HG02884 (cell line): ENCODE measurements at regions not wholly inside any gene's neighbourhood (a gene's known extent, or its start where the extent isn't known, plus 50 kb on each side); places are given as distances from the start of the nearest gene placed in this dataset.
"Not testable (repeated sequence)": the region's sequence is repeated elsewhere in the genome, so short reads cannot be mapped to it uniquely, and the experiment has no call there.

ENCODE experiments used
- ATAC-seq: cut with Tn5 transposase; IDR thresholded peaks from one replicate; pipeline ENCODE4 v1.9.1; 2021; ENCODE audit warnings: mild to moderate bottlenecking, moderate library complexity; ENCODE audit not compliant: unreplicated experiment

- no peak for ATAC-seq
These were observed 1172.3 kb upstream of the SORCS1 start for GRCh38 chr10:108336836-108337235.

GRCh38 chr10:108327706-108328105, 1163.2 kb upstream of the SORCS1 start:
- no peak for ATAC-seq

GRCh38 chr10:108323274-108323798, 1158.8 kb upstream of the SORCS1 start:
- no peak for ATAC-seq

GRCh38 chr10:108319434-108320222, 1155.1 kb upstream of the SORCS1 start:
- no peak for ATAC-seq

DNA sequence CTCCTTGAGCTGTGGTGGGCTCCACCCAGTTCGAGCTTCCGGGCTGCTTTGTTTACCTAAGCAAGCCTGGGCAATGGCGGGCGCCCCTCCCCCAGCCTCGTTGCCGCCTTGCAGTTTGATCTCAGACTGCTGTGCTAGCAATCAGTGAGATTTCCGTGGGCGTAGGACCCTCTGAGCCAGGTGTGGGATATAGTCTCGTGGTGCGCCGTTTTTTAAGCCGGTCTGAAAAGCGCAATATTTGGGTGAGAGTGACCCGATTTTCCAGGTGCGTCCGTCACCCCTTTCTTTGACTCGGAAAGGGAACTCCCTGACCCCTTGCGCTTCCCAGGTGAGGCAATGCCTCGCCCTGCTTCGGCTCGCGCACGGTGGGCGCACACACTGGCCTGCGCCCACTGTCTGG, 1151.1 kb upstream of the SORCS1 start:
- ATAC-seq: not testable (repeated sequence)

DNA sequence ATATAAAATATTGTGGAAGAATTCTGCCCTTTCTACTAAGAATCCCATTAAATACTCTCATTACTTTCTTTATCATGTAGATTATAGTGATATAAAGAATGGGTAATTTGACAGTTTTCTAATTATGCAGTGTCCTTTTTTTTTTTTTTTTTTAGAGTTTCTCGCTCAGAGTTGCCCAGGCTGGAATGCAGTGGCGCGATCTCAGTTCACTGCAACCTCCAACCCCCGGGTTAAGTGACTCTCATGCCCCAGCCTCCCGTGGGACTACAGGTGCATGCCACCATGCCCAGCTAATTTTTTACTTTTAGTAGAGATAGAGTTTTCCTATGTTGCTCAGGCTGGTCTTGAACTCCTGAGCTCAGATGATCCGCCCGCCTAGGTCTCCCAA, 1143.4 kb upstream of the SORCS1 start:
- ATAC-seq: no peak

DNA sequence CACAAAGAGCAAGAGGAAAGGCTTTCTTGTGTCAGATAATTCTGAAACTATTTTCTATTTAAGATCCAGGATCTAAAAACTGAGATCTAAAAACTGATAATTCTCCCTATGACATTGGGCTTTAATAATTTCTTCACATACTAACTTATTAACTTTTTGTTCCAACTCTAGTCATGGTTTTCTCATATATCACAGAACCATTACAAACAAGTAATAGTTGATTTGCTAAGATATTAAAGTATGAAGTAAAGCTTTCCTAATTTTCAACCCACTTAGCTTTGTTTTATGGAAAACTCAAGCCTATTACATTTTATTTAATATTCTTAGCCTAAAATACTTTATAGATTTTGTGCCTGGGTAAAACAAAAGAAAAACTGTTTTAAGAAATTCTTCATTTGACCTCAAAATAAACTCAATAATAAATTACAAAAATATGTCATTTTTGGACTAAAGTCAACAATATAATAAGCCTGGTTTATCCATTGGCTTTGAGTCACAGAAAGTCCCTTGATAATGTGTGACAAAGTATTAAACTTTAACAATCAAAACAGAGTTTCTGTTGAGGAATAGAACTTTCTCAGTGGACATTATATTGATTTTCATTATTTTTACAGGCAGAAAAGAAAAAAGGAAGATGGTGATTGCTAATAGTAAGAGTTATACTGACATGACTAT, 1142.9 kb upstream of the SORCS1 start:
- no peak for ATAC-seq

DNA sequence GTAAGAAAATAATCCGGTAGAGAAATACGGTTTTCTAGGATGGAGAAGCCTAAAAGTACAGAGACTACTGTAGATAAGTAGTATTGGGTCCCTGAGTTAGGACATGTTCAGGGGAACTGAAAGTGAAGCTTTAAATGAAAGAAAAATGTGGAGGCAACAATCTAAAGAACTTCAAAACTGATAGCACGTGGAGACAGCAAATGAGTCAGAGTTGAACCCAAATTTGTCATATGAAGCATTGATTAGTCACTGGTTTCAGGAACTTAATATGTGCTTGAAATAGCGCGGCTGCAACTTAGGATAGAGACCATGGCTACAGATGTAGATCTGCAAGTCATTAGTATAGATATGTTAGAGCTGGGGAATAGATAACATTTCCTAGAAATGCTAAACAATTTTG, 1138.6 kb upstream of the SORCS1 start:
- no peak for ATAC-seq

- no peak for ATAC-seq
These were observed 1136.5 kb upstream of the SORCS1 start for GRCh38 chr10:108301002-108301401.

DNA sequence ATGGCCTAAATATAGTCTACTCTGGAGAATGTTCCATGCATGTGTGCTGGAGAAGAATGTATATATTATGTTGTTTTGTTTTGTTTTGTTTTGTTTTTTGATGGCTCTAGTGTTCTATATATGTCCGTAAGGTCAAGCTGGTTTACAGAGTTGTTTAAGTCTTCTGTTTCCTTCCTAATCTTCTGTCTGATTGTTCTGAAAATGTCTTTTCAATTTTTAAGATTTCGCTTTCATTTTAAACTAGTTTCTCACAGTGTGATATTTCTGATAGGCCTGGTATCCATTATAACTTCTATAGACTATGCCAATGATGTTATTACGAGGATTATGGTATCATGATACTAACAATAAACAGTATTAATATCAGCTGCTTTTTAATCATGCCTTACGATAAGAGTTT, 1126.3 kb upstream of the SORCS1 start:
- no peak for ATAC-seq

- no peak for ATAC-seq
These were observed 1111.6 kb upstream of the SORCS1 start for GRCh38 chr10:108275895-108276685.

- ATAC-seq: no peak
These were observed 1095.9 kb upstream of the SORCS1 start for GRCh38 chr10:108260383-108260906.

GRCh38 chr10:108254089-108254488, 1089.6 kb upstream of the SORCS1 start:
- no peak for ATAC-seq

DNA sequence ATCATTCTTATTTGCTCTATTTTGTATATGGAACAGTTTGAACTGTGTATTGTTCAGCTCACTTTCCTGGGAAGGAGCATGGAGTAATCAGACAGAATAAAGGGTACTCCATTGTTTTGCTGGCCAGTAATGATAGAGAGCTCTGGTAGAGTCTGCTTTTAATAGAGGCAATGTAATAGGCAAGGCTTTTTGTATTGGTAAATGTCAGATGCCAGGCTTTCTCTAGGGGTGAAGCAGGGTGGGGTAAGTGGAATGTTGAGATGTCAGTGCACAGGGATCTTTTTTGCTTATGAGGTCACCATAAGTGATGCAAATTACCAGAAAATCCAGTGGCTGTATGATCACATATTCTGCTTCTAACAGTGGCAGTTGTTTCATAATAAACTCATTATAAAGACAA, 1088.3 kb upstream of the SORCS1 start:
- no peak for ATAC-seq

- no peak for ATAC-seq
These were observed 1086.6 kb upstream of the SORCS1 start for GRCh38 chr10:108250936-108251620.

DNA sequence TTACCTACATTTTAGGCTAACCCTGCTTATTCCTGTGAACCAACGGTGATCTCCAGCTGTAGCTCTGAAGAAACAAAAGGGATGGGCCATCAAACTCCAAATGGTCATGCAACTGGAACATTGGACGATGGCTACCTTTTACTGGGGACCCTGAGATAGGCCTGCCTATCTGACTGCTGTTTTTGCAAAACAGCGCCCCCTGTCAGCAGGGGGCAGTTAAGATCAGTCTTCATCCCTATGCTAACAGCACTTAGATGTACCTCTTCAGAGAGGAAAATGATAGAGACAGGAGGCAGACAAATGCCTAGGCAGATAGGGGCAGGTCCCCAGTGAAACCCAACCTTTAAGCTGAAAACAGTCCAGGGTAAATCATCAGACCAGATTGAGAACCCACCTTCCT, 1085.4 kb upstream of the SORCS1 start:
- no peak for ATAC-seq

- ATAC-seq: no peak
These were observed 1080.1 kb upstream of the SORCS1 start for GRCh38 chr10:108244443-108245228.

GRCh38 chr10:108241166-108241565, 1076.7 kb upstream of the SORCS1 start:
- ATAC-seq: no peak

DNA sequence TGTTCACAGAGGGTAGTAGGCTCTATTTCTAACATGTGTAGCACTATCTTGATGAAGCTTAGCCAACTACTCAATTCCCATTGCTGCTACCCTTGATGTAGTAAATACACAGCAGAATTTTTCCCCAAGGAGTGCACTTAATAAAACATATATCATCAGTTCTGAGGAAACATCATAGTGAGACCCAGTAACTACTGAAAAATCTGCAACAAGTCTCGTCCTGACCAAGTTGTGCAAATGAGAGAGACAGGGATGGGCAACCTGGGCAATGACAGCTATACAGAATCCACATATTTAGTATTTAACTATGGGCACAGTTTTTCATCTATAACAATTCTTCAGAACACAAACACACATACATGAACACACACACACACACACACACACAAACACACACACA, 1073.8 kb upstream of the SORCS1 start:
- no peak for ATAC-seq
